ENCODE measurements at regions not wholly inside any gene's neighbourhood (a gene's known extent, or its start where the extent isn't known, plus 50 kb on each side); places are given as distances from the start of the nearest gene placed in this dataset.
A peak's percentile ranks its signal among the peaks of the same experiment; 100 is the strongest.

DNA sequence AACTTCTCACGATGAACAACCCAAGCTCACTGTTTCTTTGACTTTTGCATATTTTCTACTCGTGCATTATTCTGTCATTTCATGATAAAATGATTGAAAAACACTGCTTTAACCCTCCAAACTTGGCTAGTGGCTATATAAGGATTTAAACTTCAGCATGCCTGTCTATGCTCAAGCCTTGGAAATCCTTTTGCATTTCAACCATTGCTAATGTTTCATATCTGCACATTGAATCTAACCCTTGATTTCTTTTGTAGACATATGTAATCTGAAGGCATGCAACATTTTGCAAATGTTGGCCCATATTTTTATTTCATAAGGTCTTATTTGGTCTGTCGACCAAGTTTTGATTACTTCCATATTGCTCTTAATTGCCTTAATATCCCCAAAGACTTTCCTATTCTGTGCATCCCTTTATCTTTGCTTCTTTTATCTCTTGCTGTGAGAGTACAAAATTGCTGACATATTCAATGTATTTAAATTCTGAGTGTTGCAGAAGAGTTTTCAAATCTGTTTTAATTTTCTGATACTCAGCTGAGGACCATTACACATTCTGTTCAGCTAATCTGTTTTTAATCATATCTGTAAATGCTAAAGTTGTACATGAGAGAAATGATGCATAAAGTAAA is 403.7 kb upstream of the ZNF608 start:
- no peak for DNase-seq

DNA sequence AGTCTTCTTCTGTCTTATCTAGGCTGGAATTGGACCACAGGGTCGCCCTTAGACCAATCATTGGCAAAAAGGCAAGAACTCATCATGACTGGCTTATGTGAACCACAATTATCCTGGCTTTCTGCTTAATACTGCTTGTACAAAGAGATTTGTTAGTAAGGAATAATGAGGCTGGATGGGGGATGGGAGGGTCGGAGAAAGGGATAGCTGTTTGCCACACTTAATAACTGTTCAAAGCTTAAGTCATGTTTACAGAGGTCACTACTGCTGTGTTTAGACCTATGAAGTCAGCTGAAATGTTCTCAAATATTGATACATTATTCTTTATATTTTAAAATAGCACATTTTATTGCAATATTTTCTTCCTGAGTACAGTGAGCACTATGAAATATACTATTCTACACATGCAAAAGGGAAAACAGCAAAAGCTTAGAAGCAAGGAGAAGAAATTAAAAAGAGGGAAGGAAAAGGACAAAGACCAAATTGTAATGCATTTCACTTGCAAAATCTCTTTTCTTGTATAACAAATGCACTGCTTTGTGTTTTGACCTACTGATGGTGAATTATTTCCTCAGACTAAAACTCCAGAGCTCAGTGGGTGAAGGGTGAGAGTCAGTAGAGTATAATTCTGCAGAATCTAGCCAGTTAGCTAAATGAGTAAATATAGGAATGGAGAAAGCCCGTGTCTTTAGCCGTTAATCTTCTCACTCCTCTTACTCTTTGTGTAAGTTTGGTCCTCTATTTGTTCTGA is 404.9 kb upstream of the ZNF608 start:
- DNase-seq: no peak

DNA sequence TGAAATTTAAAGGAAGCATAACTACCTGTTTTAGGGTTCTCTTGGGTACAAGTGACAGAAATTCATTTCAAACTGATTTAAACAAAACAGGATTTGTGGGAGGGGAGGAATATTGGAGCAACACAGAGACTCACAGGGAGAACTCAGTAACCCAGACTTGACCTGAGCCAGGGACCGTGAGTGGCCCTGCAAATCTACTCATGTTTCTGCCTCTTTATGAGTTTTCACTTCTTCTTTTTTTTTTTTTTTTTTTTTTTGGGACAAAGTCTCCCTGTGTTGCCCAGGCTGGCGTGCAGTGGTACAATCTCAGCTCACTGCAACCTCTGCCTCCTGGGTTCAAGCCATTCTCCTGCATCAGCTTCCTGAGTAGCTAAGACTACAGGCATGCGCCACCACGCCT is 405.6 kb upstream of the ZNF608 start:
- no peak for DNase-seq

DNA sequence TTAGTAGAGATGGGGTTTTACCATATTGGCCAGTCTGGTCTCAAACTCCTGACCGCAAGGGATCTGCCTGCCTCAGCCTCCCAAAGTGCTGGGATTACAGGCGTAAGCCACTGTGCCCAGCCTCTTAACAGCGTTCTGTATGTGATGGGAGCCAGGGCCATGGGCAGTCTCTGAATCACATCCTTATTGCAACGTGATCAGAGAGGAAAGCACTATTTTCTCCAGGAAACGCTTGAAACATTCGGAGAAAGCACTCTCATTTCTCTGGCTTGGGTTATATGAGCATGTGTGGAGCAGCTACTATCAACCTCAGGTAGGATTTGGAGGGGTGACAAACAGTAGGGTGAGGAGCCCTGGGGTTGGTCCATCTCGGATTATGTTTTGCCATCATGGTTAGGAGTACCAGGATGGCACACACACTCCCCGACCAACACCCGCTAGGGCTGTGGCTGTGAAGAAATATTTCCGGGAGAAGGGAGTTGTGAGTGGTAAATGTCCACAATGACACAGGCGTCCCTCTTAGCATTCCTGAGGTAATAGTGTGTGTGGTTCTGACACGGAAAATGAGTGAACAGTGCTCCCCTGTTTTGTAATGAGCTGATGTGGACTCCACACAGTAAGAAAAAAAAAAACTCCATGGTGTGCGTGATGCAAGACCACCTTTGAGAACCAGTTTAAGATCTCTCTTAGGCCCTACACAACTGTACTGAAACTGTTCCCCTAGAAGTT is 406.2 kb upstream of the ZNF608 start:
- DNase-seq: no peak

DNA sequence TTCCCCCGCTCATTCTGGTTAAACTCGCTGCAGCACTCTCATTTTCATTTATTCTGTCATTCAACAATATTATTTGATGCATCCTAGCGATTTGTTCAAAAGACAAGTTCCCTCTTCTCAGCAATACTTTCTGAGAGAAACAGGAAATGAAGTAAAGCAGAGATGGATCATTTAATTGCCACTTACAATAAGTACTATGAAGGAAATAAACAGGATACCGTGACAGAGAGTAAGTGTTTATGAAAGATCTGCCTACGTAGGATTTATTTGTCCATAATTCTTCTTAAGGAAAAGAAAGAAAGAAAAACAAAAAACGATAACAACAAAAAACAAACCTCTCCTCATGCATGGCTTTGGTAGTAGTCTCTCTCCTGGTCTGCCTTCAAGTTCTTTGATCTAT is 406.8 kb upstream of the ZNF608 start:
- DNase-seq: no peak

DNA sequence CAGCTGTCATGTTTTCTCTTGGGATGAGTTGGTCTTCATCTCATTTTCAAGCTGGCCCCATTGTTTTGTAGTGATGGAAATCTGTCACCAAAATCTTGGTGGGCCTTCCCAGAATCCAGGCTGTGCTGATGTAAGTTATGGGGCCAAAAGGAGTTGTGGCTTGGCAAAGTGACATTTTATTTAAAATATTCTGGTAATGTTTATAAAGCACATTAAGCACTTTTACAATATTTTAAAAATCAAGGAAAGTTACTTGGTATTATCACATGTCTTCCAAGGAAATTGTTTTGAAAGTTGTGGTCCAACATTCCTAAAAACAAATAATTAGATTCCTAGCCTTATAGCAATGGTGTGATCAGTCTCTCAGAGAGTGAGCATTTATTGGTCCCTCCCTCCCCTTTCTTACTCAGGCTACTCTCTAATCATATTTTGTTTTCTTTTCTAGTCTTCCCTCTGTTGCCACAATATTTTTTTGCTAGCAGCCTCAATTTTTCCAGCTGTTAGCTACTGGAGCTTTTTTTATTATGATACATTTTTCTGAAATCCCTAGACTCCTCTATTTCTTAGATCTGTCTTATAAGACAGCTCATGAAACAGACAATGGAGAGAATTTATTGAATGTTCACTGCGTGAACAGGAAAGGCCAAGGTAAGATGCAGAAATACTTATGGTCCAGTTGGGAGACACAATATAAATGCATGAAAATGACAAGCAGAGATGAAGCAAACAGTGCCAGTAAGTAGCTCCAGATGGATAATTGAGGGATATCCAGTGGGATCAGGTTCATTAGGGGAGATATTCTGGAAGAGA is 408.1 kb upstream of the ZNF608 start:
- DNase-seq: no peak

DNA sequence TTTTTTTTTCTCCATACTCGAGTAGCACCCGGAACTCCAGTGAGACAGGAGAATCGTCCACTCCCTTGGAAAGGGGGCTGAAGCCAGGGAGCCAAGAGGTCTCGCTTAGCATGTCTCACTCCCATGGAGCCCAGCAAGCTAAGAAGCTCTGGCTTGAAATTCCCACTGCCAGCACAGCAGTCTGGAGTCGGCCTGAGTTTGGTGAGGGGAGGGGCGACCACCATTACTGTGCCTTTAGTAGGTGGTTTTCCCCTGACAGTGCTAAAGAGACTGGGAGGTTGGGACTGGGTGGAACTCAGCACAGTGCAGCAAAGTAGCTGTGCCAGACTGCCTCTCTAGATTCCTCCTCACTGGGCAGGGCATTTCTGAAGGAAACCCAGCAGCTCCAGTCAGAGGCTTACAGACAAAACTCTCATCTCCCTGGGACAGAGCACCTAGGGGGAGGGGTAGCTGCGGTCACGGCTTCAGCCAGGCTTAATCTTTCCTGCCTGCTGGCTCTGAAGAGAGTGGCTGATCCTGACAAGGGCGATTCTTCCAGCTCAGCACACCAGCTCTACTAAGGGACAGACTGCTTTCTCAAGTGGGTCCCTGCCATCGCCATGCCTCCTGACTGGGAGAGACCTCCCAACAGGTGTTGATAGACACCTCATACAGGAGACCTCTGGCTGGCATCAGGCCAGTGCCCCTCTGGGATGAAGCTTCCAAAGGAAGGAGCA is 414.5 kb upstream of the ZNF608 start:
- DNase-seq: no peak

DNA sequence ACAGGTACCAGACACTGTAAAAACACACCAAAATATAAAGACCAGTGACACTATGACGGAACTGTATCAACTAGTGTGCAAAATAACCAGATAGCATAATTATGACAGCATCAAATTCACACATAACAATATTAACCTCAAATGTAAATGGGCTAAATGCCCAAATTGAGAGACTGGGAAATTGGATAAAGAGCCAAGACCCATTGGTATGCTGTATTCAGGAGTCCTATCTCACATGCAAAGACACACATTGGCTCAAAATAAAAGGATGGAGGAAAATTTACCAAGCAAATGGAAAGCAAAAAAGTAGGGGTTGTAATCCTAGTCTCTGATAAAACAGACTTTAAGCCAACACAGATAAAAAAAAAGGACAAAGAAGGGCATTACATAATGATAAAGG is 416.3 kb upstream of the ZNF608 start:
- no peak for DNase-seq

DNA sequence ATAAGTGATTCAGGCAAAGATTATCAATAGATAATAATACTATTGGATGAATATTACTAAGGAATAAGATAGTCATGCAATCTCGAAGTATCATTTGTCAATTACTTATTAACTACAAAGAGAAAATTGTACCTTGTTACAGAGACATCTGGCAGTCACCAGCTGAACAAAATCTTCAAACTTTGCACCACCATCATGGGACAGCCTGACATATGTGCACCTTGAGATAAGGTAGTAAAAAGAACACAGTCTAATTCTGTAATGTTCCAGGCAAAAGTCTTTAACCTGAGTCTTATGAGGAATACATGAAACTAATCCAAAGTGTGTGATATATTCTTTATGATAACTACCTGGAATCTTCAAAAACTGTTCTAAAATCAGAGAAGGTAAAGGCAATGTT is 423.0 kb upstream of the ZNF608 start:
- no peak for DNase-seq

DNA sequence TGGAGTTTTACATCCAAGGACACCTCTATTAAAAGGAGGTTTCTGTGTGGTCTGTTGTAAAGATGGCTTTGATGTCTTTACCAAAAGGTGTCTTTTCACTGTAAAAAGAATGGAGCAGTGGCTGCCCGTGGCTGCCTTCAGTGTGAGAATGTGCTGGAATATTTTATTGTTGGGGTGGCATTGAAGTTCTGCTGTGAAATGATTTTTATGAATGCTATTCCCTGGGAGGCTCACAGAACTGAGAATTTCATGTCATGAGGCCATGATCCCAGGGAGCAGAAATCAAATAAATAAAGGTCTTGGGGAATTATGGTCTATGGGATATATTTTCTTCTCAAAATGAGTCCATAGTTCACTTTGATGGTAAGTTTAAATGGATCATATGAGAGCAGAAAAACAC is 425.2 kb upstream of the ZNF608 start:
- DNase-seq: no peak

DNA sequence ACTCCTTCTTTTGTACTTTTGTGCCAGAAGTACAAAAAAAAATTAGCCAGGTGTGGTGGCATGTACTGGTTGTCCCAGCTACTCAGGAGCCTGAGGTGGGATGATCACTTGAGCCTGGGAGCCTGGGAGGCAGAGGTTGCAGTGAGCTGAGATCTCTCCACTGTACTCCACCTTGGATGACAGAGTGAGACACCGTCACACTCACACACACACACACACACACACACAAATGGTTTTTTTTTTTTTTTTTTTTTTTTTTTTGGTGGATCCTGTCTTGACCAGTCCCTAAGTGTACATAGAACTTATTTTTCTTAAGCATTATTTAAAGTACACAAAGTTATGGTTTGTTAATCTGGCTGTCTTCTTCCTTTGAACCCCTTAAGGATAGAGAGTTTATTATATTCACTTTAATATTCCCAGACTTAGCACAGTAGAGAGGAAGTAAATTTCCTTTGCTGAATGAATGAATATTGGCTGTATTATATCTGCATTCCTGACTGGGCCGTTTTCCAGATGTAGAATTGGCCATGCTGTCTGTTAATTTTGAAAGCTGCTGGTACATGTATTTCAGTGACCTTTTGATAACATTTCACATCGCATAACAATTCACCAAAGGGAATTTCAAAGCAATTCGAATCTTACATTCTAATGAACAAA is 429.0 kb upstream of the ZNF608 start:
- DNase-seq: no peak

DNA sequence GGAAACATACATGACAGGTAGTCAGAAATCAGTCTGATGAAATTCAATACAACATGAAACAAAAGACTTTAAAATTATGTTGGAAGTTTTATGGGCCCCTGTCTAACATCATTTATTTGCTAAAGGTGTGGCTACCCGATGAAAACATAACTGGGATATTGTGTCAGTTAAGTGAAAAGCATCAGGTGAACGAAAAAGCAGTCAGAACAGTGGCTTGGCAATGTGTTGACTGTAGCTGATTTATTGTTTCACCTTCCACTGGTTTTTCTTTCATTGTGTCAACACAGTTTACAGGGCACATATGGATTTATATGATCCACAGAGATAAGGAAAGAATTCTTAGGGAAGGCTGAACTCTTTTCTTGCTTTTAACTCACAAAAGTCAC is 429.6 kb upstream of the ZNF608 start:
- peak; percentile 95 for DNase-seq

DNA sequence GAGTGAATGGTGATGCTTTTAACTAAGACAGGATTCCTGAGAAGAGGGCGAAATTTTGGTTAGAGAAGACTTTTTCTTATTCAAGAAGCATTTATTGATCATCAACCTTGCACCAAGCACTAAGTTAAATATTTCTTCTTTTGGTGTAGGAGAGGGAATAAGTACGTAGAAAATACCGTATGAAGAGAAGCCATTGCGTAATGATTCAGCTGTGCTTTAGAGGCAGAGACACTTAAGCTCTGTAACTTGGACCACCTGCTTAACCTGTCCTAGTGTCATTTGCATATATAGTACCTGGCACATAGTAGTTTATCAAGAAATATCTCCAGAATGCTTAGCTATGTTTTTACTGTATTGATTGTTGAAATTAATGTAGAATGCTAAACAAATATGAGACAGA is 430.9 kb upstream of the ZNF608 start:
- DNase-seq: no peak

DNA sequence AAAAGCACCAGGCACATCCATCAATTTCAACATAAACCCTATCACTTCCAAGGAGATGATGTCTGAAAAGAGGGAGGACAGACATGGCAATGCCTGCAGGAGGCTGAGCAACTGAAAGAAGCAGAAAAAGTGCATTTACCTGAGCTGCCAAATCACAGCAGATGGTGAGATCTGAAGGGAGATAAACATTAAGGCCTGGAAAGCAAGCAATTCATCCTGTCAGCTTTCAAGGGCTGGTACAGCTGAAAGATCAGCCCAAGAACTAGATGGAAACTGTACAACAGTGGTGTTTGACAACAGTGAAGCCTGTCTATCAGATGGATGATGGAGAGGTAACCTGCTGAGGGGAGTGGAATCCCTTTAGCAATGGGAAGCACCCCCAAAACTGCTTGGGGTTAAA is 433.2 kb upstream of the ZNF608 start:
- DNase-seq: no peak

DNA sequence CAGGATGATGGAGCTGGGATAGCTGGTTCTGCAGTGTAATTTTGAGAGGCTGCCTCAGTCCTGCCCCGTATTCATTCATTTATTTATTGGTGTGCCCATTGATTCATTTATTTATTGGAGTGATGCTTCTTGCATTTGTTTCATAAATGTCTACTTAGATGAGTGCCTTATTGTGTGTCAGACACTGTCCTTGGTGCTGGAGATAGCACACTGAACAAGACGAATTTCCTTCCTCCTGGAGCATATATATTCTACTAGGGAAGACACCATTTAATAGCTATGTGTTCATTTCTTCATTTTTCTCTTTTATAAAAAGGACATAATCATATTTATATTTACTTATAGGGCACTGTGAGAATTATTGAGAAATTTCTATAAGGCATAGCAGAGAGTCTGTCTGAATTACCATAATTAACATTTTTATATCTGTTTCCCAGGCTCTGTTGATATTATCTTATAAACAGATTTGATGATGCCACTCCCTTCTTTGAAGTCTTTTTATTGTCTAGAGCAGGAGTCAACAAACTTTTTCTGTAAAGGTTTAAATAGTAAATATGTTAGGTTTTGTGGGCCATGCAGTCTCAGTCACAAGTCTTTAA is 433.9 kb upstream of the ZNF608 start:
- no peak for DNase-seq

DNA sequence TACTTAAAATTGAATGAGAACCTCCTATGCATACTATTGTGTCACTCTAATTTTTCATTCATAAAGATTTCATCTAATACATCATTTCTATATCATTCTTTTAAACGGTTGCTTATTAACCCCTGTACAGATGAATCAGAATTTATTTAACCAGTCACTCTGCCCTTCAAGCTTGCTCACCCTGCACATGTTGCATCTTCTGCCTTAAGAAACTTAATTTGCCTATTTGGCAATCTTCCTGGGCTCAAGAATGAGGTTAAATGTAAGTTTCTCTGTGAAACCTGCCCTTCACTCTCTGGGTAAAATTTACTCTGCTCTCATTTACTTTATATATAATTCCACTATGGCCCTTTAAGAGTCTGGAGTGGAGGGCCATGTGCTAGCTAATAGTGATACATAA is 434.7 kb upstream of the ZNF608 start:
- no peak for DNase-seq

DNA sequence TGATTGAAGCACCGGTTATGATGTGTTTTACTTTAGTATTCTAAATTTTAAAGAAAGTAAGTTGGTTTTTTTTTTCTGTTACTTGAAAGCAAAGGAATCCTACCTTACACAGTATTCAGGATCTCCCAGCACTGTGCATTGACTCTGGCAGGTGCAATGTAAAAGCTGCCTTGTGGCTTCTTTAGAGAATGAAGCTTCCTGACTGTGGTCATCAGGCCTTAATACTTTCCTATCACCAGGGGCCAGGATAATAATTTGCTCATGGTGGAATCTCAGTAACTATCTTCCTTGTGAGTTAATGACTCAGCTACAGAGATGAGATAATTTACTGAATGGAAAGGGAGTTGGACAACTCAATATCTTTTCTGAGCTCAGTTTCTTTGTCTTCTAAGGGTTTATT is 435.5 kb upstream of the ZNF608 start:
- no peak for DNase-seq

DNA sequence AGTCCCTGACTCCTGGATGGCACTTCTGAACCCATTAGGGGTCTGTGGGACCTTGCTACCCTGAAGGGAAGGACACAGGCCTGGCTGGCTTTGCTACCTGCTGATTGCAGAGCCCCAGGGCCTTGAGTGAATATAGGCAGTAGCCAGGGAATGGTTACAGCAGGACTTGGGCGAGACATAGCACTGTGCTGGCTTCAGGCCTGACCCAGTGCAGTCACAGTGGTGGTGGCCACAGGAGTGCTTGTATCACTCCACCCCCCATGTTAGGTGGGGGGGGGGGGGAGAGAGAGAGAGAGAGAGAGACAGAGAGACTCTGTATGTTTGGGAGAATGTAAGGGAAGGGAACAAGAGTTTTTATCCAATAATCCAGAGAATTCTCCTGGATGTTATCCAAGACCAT is 439.3 kb upstream of the ZNF608 start:
- DNase-seq: no peak

DNA sequence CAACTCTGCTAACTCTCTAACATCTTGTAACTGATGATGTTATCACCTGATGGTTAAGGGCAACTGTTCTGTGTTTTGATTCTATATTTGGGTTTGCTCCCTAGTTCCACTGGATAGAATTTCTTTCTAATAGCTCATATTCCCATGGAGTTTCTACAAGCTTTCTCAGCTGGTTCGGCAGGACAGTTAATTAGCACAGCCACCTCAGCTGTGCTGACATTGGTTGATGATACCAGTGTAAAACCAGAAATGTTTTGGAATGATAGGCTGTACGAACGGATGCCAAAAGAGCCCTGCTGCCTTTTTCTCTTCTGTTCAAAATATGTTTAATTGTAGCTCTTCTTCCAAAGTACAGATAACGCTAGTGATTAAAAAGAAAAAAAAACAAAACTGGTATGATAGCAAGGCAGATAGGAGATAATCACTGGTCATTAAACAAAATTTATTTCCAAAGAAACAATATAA is 440.5 kb upstream of the ZNF608 start:
- no peak for DNase-seq

DNA sequence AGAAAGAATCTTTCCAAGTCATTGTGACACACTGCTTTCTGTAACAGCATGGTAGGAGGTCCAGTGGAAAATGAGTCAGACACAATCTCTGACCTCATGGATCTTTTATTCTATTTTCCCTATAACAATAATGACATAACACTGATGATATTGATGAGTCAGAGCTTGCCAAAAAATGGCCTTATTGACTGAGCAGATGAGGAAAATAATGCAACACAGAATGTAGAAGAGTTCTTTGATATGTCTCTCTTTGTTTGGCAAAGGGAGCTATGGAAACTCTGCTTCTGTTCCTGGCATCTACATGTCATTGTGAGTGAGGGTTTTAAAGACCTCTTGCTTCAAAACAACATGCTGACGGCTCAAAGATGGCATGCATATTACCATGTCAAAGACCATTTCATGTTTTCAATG is 443.1 kb upstream of the ZNF608 start:
- no peak for DNase-seq

DNA sequence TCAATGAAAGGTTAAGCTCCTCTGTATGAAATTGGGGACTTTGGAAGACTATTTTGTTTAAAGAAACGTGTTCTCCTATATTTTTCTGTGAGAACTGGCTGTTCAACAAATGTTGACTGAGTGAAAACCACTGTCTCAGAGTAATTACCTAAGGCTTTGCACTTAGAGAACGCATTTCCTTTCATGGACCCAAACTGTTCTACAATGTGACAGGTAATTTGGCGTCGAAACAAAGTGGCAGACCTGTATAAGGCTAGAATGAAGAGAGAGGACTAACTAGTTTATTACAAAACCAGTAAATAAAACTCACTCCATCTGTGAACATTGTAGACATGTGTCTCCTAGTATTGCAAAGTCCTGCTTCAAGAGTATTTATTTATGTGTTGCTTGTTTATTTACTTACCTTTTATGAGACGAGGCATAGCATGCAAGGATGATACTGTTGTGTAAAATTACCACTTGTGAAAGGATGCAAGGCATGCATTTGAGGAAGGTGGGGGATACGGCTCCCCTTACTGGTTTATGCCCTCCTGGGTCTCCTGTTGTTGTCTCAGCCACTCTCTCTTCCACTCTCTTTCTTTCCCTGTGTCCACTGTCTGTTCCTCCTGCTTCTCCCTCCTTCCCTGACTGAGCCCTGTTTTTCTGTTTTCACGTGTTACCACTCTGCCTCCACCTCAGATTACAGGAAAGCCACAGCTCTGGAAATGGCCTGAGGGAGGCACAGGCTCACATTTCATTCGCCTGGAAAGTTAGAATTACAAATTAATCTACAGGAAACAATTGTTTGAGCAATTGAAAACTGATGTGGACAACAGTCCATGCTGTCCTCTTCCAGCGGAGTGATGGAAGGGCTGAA is 444.0 kb upstream of the ZNF608 start:
- no peak for DNase-seq
